Renal cortical epithelial cell (primary cell): ENCODE measurements at regions not wholly inside any gene's neighbourhood (a gene's known extent, or its start where the extent isn't known, plus 50 kb on each side); places are given as distances from the start of the nearest gene placed in this dataset.
"Not testable (repeated sequence)": the region's sequence is repeated elsewhere in the genome, so short reads cannot be mapped to it uniquely, and the experiment has no call there.

ENCODE experiments used
- DNase-seq: peaks from one replicate; pipeline ENCODE4 v3.0.0-alpha.2; 2011; ENCODE audit warnings: low read depth

GRCh38 chr1:58190267-58190988 is 356.1 kb downstream of the OMA1 start:
- DNase-seq = no peak

GRCh38 chr1:58189453-58189852 is 357.1 kb downstream of the OMA1 start:
- DNase-seq = no peak

- DNase-seq = no peak
Measured at GRCh38 chr1:58183286-58183685, 363.2 kb downstream of the OMA1 start.

- no peak for DNase-seq
Measured at GRCh38 chr1:58180537-58180936, 366.0 kb downstream of the OMA1 start.

- DNase-seq = not testable (repeated sequence)
Measured at GRCh38 chr1:58169160-58169559, 377.4 kb downstream of the OMA1 start.

- DNase-seq = not testable (repeated sequence)
Measured at GRCh38 chr1:58167131-58167530, 379.4 kb downstream of the OMA1 start.

GRCh38 chr1:58166417-58166816 is 380.1 kb downstream of the OMA1 start:
- no peak for DNase-seq

GRCh38 chr1:58165073-58165472 is 381.5 kb downstream of the OMA1 start:
- DNase-seq = no peak

- peak; percentile 72 for DNase-seq
Measured at GRCh38 chr1:58162952-58163550, 383.5 kb downstream of the OMA1 start.

GRCh38 chr1:58159434-58159830 is 387.1 kb downstream of the OMA1 start:
- no peak for DNase-seq

- no peak for DNase-seq
Measured at GRCh38 chr1:58158506-58159433, 387.8 kb downstream of the OMA1 start.

- no peak for DNase-seq
Measured at GRCh38 chr1:58158016-58158415, 388.5 kb downstream of the OMA1 start.

- no peak for DNase-seq
Measured at GRCh38 chr1:58157256-58157655, 389.3 kb downstream of the OMA1 start.

GRCh38 chr1:58156831-58157230 is 389.7 kb downstream of the OMA1 start:
- DNase-seq = no peak

- no peak for DNase-seq
Measured at GRCh38 chr1:58156124-58156468, 390.4 kb downstream of the OMA1 start.

GRCh38 chr1:58155418-58156123 is 391.0 kb downstream of the OMA1 start:
- peak; percentile 11 for DNase-seq

- no peak for DNase-seq
Measured at GRCh38 chr1:58154256-58154655, 392.3 kb downstream of the OMA1 start.

- DNase-seq = no peak
Measured at GRCh38 chr1:58152697-58153096, 393.8 kb downstream of the OMA1 start.

GRCh38 chr1:58149271-58149812 is 397.2 kb downstream of the OMA1 start:
- no peak for DNase-seq

- no peak for DNase-seq
Measured at GRCh38 chr1:58144698-58145270, 401.7 kb downstream of the OMA1 start.

- no peak for DNase-seq
Measured at GRCh38 chr1:58143972-58144697, 402.4 kb downstream of the OMA1 start.
